Stimulated activated naive CD8-positive, alpha-beta T cell treated with anti-CD3 and anti-CD28 coated beads, Interleukin-15, Interleukin-2, amounts not matched to agents 100 U/mL and 50 U/mL, for 24 hours (primary cell): ENCODE measurements at regions not wholly inside any gene's neighbourhood (a gene's known extent, or its start where the extent isn't known, plus 50 kb on each side); places are given as distances from the start of the nearest gene placed in this dataset.
"Not testable (repeated sequence)": the region's sequence is repeated elsewhere in the genome, so short reads cannot be mapped to it uniquely, and the experiment has no call there.

Experiments used
- ATAC-seq: fragments of 150-1000 bp; cut with Tn5 transposase; one replicate; pipeline ENCODE4 v1.10.0; 2021
- DNase-seq: peaks from one replicate; pipeline ENCODE4 v3.0.0; 2021

GRCh38 chr7:68014031-68014736 is 1017.6 kb downstream of the TYW1 start:
- ATAC-seq = no peak

GRCh38 chr7:68015122-68015977 is 1018.7 kb downstream of the TYW1 start:
- ATAC-seq (no peak), DNase-seq (no peak)

More at GRCh38 chr7:68014031-68014736, 1017.6 kb downstream of the TYW1 start:
- no peak for DNase-seq

GRCh38 chr7:68015978-68016532 is 1019.4 kb downstream of the TYW1 start:
- DNase-seq = no peak
- ATAC-seq = no peak

GRCh38 chr7:68020102-68020501 is 1023.5 kb downstream of the TYW1 start:
- no peak for ATAC-seq
- DNase-seq = no peak

DNA sequence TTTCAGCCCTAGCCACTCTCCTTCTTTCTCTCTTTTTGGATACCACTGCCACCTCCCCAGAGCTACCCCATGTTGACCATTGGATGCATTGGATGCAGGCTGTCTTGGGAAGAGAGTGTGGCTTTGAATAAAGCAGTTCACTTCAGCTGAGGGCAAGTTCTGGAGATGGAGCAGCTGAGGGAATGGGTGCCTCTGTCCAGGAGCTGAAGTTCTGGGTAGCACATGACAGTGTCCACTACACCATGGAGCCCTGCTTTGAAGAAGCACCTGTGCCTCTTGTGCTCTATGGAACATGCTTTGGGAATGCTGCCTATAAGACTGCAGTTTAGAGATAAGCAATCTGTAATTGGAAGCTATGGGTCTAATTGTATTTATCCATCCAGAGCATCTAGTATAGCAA is 1028.7 kb downstream of the TYW1 start:
- no peak for DNase-seq
- ATAC-seq = no peak

DNA sequence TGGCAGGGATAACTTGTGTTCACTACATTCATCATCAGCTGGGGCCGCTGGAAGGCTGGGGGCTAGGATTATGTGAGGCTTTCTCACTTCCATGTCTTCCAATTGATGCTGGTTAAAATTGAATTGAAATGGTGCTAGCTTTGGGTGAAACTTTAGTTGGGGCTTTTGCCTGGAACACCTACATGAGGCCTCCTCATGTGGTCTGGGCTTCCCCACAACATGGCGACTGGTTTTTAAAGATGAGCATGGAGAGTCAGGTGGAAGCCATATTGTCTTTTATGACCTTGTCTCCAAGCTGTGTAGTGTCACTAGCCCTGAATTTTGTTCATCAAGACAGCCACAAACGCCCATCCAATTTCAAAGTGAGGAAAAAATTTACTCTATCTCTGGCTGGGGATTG is 1033.9 kb downstream of the TYW1 start:
- no peak for ATAC-seq

DNA sequence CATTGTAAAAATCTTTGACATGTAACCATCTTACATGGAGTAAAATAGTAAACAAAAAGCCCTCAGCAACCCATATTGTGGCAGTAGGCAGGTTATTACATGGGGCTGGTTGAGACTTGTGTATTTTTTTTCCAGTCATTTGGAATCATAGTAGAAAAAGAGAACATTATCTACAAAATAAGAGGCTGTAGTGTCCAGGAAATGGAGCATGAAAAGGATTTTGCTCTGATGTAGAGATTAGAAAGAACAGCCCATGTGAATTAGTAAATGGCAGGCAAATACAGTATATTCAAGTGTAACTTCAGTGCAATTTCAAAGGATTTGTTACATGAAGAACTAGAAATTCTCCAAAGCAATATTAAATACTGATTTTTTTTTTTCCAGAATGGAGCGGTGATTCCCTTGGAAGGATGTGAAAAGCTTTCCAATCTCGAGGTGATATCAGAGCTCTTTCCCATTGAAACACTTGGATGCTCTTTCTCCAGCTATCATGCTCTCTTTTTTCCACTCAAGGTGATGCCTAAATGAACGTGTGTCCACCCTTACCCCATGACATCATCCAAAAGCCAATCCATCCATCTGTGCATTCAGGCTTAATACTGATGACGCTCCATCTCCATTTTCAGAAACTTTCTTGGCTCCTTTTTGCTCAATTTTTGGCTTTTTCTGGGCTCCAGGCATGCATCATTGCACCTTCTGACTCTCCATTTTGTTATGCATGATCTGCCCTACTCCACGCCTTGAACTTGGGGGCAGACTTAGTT is 1034.7 kb downstream of the TYW1 start:
- ATAC-seq = no peak

More for the DNA sequence above, 1033.9 kb downstream of the TYW1 start:
- DNase-seq = no peak

GRCh38 chr7:68038621-68039314 is 1042.1 kb downstream of the TYW1 start:
- DNase-seq = no peak

More for the DNA sequence above, 1034.7 kb downstream of the TYW1 start:
- DNase-seq = no peak

DNA sequence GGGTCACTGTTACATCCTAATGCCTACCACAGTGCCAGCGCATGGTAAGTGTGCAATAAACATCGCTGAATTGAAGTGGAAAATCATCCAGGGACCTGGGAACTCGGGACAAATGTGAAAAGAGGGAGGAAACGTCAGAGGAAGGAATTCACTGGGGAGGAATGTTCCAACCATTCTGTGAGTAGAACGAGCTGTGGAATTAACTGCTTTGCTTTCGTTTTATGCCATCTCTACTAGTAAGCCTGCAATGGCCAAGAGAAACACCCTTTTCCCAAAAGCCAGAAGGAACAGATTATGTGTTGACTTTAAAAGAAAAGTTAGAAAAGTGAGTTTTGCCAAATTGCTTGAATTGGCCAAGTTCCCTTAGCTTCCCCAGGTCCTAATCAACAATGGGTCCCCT is 1044.9 kb downstream of the TYW1 start:
- DNase-seq = no peak
- no peak for ATAC-seq

More at GRCh38 chr7:68038621-68039314, 1042.1 kb downstream of the TYW1 start:
- ATAC-seq = no peak

DNA sequence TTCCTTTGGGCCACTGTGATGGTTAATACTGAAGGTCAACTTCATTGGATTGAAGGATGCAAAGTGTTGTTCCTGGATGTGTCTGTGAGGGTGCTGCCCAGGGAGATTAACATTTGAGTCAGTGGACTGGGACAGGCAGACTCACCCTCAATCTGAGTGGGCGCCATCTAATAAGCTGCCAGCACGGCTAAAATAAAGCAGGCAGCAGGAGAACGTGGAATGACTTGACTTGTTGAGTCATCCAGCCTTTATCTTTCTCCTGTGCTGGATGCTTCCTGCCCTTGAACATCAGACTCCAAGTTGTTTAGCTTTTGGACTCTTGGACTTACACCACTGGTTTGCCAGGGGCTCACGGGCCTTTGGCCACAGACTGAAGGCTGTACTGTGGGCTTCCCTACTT is 1046.9 kb downstream of the TYW1 start:
- DNase-seq (no peak), ATAC-seq (no peak)

- DNase-seq = no peak
- no peak for ATAC-seq
Measured at GRCh38 chr7:68050627-68051026, 1054.0 kb downstream of the TYW1 start.

GRCh38 chr7:68058014-68058413 is 1061.4 kb downstream of the TYW1 start:
- no peak for DNase-seq
- no peak for ATAC-seq

DNA sequence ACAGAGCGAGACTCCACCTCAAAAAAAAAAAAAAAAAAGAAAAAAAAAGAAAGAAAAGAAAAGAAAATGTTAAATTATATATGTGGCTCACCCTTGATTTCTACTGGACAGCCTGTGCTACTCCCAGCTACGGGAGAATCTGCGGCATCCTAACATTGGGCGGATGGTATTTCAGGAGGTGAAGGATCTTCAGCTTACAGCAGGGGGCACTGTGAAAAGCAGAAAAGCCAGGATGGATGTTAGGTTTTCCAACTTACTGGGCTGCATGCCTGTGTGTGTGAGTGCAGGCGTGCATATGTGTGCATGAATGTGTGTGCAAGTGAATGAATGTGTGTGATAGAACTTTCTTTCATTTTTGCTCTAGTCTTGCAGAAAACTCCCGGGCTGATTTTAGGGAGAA is 1066.5 kb downstream of the TYW1 start:
- no peak for ATAC-seq
- DNase-seq = no peak

DNA sequence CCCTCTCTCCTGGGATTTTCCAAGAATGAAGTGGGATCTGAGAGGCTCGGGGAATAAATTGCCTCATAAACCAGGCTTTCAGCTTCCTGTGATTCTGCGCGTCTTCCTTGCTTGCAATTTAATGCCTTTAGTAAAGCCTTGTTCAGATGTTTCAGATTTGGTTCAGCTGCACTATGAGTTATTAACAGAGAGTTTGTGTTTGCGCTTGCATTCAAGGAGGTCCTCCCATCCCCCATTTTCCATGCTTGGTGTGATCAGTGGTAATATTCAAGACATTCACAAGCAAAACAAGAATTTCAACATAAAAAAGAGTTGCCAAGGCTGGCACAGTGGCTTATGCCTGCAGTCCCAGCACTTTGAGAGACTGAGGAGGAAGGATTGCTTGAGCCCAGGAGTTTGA is 1068.9 kb downstream of the TYW1 start:
- DNase-seq = no peak
- ATAC-seq = no peak

- DNase-seq (no peak), ATAC-seq (no peak)
Measured at GRCh38 chr7:68067845-68068244, 1071.2 kb downstream of the TYW1 start.

- ATAC-seq = no peak
- no peak for DNase-seq
Measured at GRCh38 chr7:68070992-68071391, 1074.4 kb downstream of the TYW1 start.

DNA sequence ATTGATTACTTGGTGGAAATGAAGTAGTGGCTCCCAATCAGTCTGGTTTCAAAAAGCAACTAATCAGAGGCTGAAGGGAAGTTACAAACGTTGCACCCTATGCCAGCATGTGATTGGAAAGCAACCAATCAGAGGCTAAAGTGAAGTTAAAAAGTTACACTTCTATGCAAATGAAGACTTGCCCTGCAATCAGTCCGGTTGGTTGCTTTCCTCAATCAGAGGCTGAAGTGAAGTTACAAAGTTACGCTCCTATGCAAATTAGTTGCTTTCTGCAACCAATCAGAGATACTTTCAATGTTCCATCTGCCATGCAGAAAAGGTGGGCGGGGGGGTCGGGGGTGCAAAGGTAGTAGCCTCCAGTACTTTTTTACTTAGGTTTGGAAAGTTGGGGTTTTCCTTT is 1077.1 kb downstream of the TYW1 start:
- ATAC-seq (no peak), DNase-seq (no peak)

- ATAC-seq = no peak
- DNase-seq = no peak
Measured at GRCh38 chr7:68074242-68074641, 1077.6 kb downstream of the TYW1 start.

DNA sequence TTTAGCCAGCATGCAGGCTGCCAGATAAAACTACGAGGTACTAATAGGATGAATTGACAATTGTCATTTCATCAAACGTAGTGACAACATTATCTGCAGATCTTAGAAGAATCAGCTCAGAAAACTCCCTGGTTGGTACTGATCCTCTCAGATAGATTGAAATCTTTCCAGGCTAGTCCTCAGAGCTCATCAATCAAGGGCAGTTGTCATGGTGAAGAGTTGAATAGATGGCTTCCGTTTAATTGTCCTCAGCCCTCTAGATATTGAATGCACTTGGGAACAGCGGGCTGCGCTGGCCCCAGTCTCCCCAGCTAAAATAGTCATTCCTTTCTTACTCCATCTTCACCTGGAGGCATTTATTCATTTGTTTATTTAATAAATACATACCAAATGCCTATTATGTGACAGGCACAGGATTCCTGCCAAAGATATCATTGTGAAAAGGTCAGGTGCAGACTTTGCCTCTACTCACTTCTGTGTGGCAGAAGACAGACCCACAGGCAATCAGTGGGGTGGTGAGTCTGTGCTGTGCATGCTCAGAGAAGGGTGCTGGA is 1081.6 kb downstream of the TYW1 start:
- DNase-seq (no peak), ATAC-seq (no peak)

DNA sequence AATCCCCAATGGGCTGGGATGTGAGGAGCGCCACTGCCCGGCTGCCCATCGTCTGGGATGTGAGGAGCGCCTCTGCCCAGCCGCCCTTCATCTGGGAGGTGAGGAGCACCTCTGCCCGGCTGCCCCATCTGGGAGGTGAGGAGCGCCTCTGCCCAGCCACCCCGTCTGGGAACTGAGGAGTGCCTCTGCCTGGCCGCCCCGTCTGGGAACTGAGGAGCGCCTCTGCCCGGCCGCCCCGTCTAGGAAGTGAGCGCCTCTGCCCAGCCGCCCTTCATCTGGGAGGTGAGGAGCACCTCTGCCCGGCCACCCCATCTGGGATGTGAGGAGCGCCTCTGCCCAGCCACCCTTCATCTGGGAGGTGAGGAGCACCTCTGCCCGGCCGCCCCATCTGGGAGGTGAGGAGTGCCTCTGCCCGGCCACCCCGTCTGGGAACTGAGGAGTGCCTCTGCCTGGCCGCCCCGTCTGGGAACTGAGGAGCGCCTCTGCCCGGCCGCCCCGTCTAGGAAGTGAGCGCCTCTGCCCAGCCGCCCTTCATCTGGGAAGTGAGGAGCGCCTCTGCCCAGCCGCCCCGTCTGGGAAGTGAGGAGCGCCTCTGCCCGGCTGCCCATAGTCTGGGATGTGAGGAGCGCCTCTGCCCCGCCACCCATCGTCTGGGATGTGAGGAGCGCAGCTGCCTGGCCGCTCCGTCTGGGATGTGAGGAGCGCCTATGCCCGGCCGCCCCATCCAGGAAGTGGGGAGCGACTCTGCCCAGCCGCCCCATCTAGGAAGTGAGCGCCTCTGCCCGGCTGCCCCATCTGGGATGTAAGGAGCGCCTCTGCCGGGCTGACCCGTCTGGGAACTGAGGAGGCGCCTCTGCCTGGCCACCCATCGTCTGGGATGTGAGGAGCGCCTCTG is 1085.7 kb downstream of the TYW1 start:
- DNase-seq, ATAC-seq: not testable (repeated sequence)
